Neural cell (in vitro differentiated cells): ENCODE measurements at regions not wholly inside any gene's neighbourhood (a gene's known extent, or its start where the extent isn't known, plus 50 kb on each side); places are given as distances from the start of the nearest gene placed in this dataset.

Experiments
- H2AFZ ChIP-seq: fragments of 200-600, 300-800 bp; sonication (generic), shearing (Covaris generic); 2 replicates; pipeline ENCODE4 v1.6.0; 2014; ENCODE audit warnings: low read depth, mild to moderate bottlenecking, antibody characterized with exemption, low read length, moderate library complexity
- H3F3A ChIP-seq: fragments of 200-600 bp; shearing (Covaris generic); 2 replicates; pipeline ENCODE4 v1.6.1; 2016; ENCODE audit warnings: mild to moderate bottlenecking, moderate library complexity, mixed read lengths, antibody characterized with exemption, low read length; ENCODE audit not compliant: insufficient read depth, poor library complexity, severe bottlenecking
- H3K27ac ChIP-seq: fragments of 200-600, 300-800 bp; sonication (generic), shearing (Covaris generic); 2 replicates; pipeline ENCODE4 v1.5.1; 2014; ENCODE audit warnings: mild to moderate bottlenecking, low read length, moderate library complexity
- H3K27me3 ChIP-seq: fragments of 300-800, 200-600 bp; sonication (generic), shearing (Covaris generic); 2 replicates; pipeline ENCODE4 v1.6.0; 2014; ENCODE audit warnings: mild to moderate bottlenecking, low read depth, low read length, moderate library complexity; ENCODE audit not compliant: insufficient read depth
- H3K36me3 ChIP-seq: fragments of 300-800, 200-600 bp; sonication (generic), shearing (Covaris generic); 2 replicates; pipeline ENCODE4 v1.5.1; 2014; ENCODE audit warnings: mild to moderate bottlenecking, antibody characterized with exemption, low read length, moderate library complexity; ENCODE audit not compliant: insufficient read depth
- H3K4me2 ChIP-seq: fragments of 300-800, 200-600 bp; sonication (generic), shearing (Covaris generic); 2 replicates; pipeline ENCODE4 v1.6.0; 2014; ENCODE audit warnings: mild to moderate bottlenecking, low read length
- H3K4me3 ChIP-seq: fragments of 300-800, 200-600 bp; sonication (generic), shearing (Covaris generic); 2 replicates; pipeline ENCODE4 v1.5.1; 2014; ENCODE audit warnings: mild to moderate bottlenecking, low read length, moderate library complexity
- H3K79me2 ChIP-seq: fragments of 200-600 bp; shearing (Covaris generic); replicated peaks from 2 replicates; pipeline ENCODE4 v1.6.0; 2014; ENCODE audit warnings: mild to moderate bottlenecking, low read length, moderate library complexity; ENCODE audit not compliant: insufficient read depth
- H3K9ac ChIP-seq: fragments of 300-800, 200-600 bp; sonication (generic), shearing (Covaris generic); 2 replicates; pipeline ENCODE4 v1.6.1; 2016; ENCODE audit warnings: mild to moderate bottlenecking, low read length, mixed read lengths
- H3K9me2 ChIP-seq: fragments of 200-600 bp; shearing (Covaris generic); 2 replicates; pipeline ENCODE4 v1.6.1; 2016; ENCODE audit warnings: mild to moderate bottlenecking, low read length, mixed read lengths; ENCODE audit not compliant: insufficient read depth
- H3K9me3 ChIP-seq: fragments of 200-600, 300-800 bp; sonication (generic), shearing (Covaris generic); 2 replicates; pipeline ENCODE4 v1.6.1; 2016; ENCODE audit warnings: mild to moderate bottlenecking, mixed run types, low read length, moderate library complexity, mixed read lengths
- H4K20me1 ChIP-seq: fragments of 200-600 bp; shearing (Covaris generic); 2 replicates; pipeline ENCODE4 v1.6.1; 2016; ENCODE audit warnings: mild to moderate bottlenecking, mixed run types; ENCODE audit not compliant: insufficient read depth
- EP300 ChIP-seq: fragments of 450-650 bp; conservative IDR thresholded peaks from 2 replicates; pipeline ENCODE4 v1.6.1; 2014; ENCODE audit warnings: antibody characterized with exemption, mild to moderate bottlenecking, moderate library complexity; ENCODE audit not compliant: poor library complexity, severe bottlenecking
- EZH2 ChIP-seq: fragments of 200-600, 300-800 bp; shearing (Covaris generic), sonication (generic); IDR thresholded peaks from 2 replicates; pipeline ENCODE4 v1.6.1; 2014; ENCODE audit warnings: antibody characterized with exemption, low read length, borderline replicate concordance, mild to moderate bottlenecking; ENCODE audit not compliant: insufficient read depth, poor library complexity, severe bottlenecking
- MXI1 ChIP-seq: fragments of 450-650 bp; conservative IDR thresholded peaks from 2 replicates; pipeline ENCODE4 v1.6.1; 2014; ENCODE audit warnings: antibody characterized with exemption, mild to moderate bottlenecking; ENCODE audit not compliant: poor library complexity, severe bottlenecking
- POLR2AphosphoS5 ChIP-seq: IDR thresholded peaks from 2 replicates; pipeline ENCODE4 v1.6.1; 2012
- RAD21 ChIP-seq: fragments of 450-650 bp; conservative IDR thresholded peaks from 2 replicates; pipeline ENCODE4 v1.6.1; 2014; ENCODE audit warnings: antibody characterized with exemption, mild to moderate bottlenecking, moderate library complexity
- SMC3 ChIP-seq: fragments of 450-650 bp; conservative IDR thresholded peaks from 2 replicates; pipeline ENCODE4 v1.6.1; 2014; ENCODE audit warnings: antibody characterized with exemption, mild to moderate bottlenecking, moderate library complexity; ENCODE audit not compliant: poor library complexity
- TAF1 ChIP-seq: IDR thresholded peaks from 2 replicates; pipeline ENCODE4 v1.6.1; 2012; ENCODE audit warnings: low read depth
- TF ChIP-seq, protein P1 (sequence below): IDR thresholded peaks from 2 replicates; pipeline ENCODE4 v1.6.1; 2012; ENCODE audit warnings: borderline replicate concordance
- TF ChIP-seq, protein P2 (sequence below): fragments of 450-650 bp; IDR thresholded peaks from 2 replicates; pipeline ENCODE4 v1.5.1; 2014; ENCODE audit warnings: antibody characterized with exemption, mild to moderate bottlenecking, moderate library complexity; ENCODE audit not compliant: poor library complexity, severe bottlenecking

DNA sequence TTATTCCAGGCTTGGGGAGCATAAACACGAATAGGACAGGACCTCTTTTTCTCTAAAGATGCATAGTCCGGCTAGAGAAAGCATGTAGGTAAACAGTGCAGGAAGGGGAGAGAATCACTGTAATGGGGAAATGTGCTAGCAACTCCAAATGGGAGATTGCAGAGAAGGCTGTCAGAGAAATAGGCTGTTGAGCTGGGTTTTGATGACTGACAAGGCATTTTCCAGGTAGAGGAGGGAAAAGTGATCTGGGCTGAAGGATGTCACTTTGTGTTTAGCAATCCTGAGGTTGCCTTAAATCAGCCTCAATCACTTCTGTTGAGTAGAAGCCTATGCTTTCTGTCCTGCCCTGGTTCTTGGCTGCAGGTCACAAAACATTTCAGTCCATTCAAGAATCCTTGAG lies 242.0 kb upstream of the MEIS1 start:
- Histone ChIP-seq H3K27ac (peak overlapping the region; percentile 87), H3K36me3 (no peaks in the 10 kb centered on the region), H3K27me3 (no peaks in the 10 kb centered on the region), H4K20me1 (no peaks in the 10 kb centered on the region), H3F3A (no peaks in the 10 kb centered on the region), H3K4me3 (peak overlapping the region; percentile 33), H3K9ac (peak overlapping the region; percentile 51), H3K4me2 (peak overlapping the region; percentile 38), H3K9me3 (no peaks in the 10 kb centered on the region), H3K9me2 (no peaks in the 10 kb centered on the region), H2AFZ (peak overlapping the region; percentile 43), H3K79me2 (no peaks in the 10 kb centered on the region)
- TF ChIP-seq POLR2AphosphoS5 (peak; percentile 59), SMC3 (no peak), EP300 (peak; percentile 84)
- TF ChIP-seq, protein P1, sequence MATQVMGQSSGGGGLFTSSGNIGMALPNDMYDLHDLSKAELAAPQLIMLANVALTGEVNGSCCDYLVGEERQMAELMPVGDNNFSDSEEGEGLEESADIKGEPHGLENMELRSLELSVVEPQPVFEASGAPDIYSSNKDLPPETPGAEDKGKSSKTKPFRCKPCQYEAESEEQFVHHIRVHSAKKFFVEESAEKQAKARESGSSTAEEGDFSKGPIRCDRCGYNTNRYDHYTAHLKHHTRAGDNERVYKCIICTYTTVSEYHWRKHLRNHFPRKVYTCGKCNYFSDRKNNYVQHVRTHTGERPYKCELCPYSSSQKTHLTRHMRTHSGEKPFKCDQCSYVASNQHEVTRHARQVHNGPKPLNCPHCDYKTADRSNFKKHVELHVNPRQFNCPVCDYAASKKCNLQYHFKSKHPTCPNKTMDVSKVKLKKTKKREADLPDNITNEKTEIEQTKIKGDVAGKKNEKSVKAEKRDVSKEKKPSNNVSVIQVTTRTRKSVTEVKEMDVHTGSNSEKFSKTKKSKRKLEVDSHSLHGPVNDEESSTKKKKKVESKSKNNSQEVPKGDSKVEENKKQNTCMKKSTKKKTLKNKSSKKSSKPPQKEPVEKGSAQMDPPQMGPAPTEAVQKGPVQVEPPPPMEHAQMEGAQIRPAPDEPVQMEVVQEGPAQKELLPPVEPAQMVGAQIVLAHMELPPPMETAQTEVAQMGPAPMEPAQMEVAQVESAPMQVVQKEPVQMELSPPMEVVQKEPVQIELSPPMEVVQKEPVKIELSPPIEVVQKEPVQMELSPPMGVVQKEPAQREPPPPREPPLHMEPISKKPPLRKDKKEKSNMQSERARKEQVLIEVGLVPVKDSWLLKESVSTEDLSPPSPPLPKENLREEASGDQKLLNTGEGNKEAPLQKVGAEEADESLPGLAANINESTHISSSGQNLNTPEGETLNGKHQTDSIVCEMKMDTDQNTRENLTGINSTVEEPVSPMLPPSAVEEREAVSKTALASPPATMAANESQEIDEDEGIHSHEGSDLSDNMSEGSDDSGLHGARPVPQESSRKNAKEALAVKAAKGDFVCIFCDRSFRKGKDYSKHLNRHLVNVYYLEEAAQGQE, result no peak

DNA sequence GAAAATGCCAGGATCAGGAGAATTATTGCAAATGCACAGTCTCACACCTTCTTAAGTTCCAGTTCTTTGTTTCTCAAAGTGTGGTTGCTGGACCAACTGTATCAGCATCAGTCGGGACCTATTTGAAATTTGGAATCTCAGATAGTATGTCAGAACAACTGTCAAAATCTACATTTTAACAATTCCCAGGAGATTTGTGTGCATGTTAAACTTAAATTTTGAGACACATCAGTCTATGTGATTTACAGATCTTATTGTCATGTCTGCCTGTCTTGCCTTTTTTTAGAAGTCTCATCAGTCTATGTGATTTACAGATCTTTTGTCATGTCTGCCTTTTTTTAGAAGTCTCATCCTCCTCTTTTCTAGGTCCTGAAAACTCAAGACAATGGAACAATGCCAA lies 243.6 kb upstream of the MEIS1 start:
- Histone ChIP-seq H3K9me2 (no peaks in the 10 kb centered on the region), H3K27me3 (no peaks in the 10 kb centered on the region), H3K27ac (no peak overlapping the region), H3K4me3 (no peak overlapping the region), H3F3A (no peaks in the 10 kb centered on the region), H4K20me1 (no peaks in the 10 kb centered on the region), H3K79me2 (no peaks in the 10 kb centered on the region), H3K9ac (no peak overlapping the region), H3K36me3 (no peaks in the 10 kb centered on the region), H3K9me3 (no peaks in the 10 kb centered on the region), H2AFZ (no peak overlapping the region), H3K4me2 (no peak overlapping the region)
- TF ChIP-seq MXI1 (no peak), SMC3 (no peak), EZH2 (no peak), RAD21 (no peak), POLR2AphosphoS5 (no peak), EP300 (no peak), TAF1 (no peak)
- TF ChIP-seq, protein P2, sequence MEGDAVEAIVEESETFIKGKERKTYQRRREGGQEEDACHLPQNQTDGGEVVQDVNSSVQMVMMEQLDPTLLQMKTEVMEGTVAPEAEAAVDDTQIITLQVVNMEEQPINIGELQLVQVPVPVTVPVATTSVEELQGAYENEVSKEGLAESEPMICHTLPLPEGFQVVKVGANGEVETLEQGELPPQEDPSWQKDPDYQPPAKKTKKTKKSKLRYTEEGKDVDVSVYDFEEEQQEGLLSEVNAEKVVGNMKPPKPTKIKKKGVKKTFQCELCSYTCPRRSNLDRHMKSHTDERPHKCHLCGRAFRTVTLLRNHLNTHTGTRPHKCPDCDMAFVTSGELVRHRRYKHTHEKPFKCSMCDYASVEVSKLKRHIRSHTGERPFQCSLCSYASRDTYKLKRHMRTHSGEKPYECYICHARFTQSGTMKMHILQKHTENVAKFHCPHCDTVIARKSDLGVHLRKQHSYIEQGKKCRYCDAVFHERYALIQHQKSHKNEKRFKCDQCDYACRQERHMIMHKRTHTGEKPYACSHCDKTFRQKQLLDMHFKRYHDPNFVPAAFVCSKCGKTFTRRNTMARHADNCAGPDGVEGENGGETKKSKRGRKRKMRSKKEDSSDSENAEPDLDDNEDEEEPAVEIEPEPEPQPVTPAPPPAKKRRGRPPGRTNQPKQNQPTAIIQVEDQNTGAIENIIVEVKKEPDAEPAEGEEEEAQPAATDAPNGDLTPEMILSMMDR, result no peak
- TF ChIP-seq, protein P1, result no peak
